ENCODE measurements at regions not wholly inside any gene's neighbourhood (a gene's known extent, or its start where the extent isn't known, plus 50 kb on each side); places are given as distances from the start of the nearest gene placed in this dataset.

- H3K4me3 ChIP-seq (ENCODE audit: low read depth, low read length): no peak overlapping the region
- H3K27me3 ChIP-seq (ENCODE audit: control insufficient read depth, insufficient read depth, low read length): no peaks in the 10 kb centered on the region
- no peak for DNase-seq (ENCODE audit: low read depth)
- H3K36me3 ChIP-seq (ENCODE audit: control insufficient read depth, insufficient read depth, low read length): no peaks in the 10 kb centered on the region
- no peak for TF ChIP-seq CTCF (IDR thresholded peaks at IDR 0.05; ENCODE audit: insufficient read depth, low read length, poor library complexity, severe bottlenecking)
Measured at GRCh38 chr17:72004611-72005331, 116.0 kb upstream of the SOX9 start.

- H3K36me3 ChIP-seq (ENCODE audit: control insufficient read depth, insufficient read depth, low read length): no peaks in the 10 kb centered on the region
- no peak for TF ChIP-seq CTCF (IDR thresholded peaks at IDR 0.05; ENCODE audit: insufficient read depth, low read length, poor library complexity, severe bottlenecking)
- no peaks in the 10 kb centered on the region for H3K27me3 ChIP-seq (ENCODE audit: control insufficient read depth, insufficient read depth, low read length)
- DNase-seq (ENCODE audit: low read depth): no peak
- no peak overlapping the region for H3K4me3 ChIP-seq (ENCODE audit: low read depth, low read length)
Measured at GRCh38 chr17:72005332-72006163, 115.3 kb upstream of the SOX9 start.

- Histone ChIP-seq H3K36me3 (ENCODE audit: control insufficient read depth, insufficient read depth, low read length) (no peaks in the 10 kb centered on the region), H3K4me3 (ENCODE audit: low read depth, low read length) (no peak overlapping the region), H3K27me3 (ENCODE audit: control insufficient read depth, insufficient read depth, low read length) (no peaks in the 10 kb centered on the region)
- TF ChIP-seq CTCF (IDR thresholded peaks at IDR 0.05; ENCODE audit: insufficient read depth, low read length, poor library complexity, severe bottlenecking): no peak
- no peak for DNase-seq (ENCODE audit: low read depth)
Measured at GRCh38 chr17:72008236-72008876, 112.5 kb upstream of the SOX9 start.

- H3K4me3 ChIP-seq (ENCODE audit: low read depth, low read length): no peak overlapping the region
Measured at GRCh38 chr17:72011561-72011960, 109.3 kb upstream of the SOX9 start.

GRCh38 chr17:72021417-72022041 is 99.3 kb upstream of the SOX9 start:
- Histone ChIP-seq H3K4me3 (ENCODE audit: low read depth, low read length) (no peak overlapping the region), H3K36me3 (ENCODE audit: control insufficient read depth, insufficient read depth, low read length) (no peaks in the 10 kb centered on the region), H3K27me3 (ENCODE audit: control insufficient read depth, insufficient read depth, low read length) (no peaks in the 10 kb centered on the region)
- DNase-seq (ENCODE audit: low read depth): no peak
- TF ChIP-seq CTCF (IDR thresholded peaks at IDR 0.05; ENCODE audit: insufficient read depth, low read length, poor library complexity, severe bottlenecking): no peak

More at GRCh38 chr17:72011561-72011960, 109.3 kb upstream of the SOX9 start:
- TF ChIP-seq CTCF (IDR thresholded peaks at IDR 0.05; ENCODE audit: insufficient read depth, low read length, poor library complexity, severe bottlenecking): no peak
- Histone ChIP-seq H3K27me3 (ENCODE audit: control insufficient read depth, insufficient read depth, low read length) (no peaks in the 10 kb centered on the region), H3K36me3 (ENCODE audit: control insufficient read depth, insufficient read depth, low read length) (no peaks in the 10 kb centered on the region)
- DNase-seq (ENCODE audit: low read depth): no peak
